ENCODE measurements at regions not wholly inside any gene's neighbourhood (a gene's known extent, or its start where the extent isn't known, plus 50 kb on each side); places are given as distances from the start of the nearest gene placed in this dataset.

DNA sequence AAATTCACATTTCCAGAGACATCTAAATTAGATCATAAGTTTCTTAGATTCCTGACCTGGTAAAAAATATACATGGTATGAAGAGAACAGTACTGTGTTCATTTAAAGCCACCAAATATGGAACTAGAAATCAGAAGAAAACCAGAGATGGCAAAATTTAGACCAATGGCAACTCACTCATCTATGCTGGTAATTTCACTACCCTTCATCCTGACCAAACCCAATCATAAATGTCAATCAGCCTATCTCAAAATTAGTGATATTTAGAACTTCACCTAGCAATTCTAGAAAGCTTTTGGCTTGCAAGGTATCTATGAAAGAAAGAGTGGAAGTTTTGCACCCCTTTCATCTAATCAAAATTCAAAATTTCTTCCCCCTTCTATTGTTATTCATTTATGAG lies 107.7 kb downstream of the NIBAN1 start:
- no peak for DNase-seq (ENCODE audit: low read depth)
- TF ChIP-seq, protein P1, sequence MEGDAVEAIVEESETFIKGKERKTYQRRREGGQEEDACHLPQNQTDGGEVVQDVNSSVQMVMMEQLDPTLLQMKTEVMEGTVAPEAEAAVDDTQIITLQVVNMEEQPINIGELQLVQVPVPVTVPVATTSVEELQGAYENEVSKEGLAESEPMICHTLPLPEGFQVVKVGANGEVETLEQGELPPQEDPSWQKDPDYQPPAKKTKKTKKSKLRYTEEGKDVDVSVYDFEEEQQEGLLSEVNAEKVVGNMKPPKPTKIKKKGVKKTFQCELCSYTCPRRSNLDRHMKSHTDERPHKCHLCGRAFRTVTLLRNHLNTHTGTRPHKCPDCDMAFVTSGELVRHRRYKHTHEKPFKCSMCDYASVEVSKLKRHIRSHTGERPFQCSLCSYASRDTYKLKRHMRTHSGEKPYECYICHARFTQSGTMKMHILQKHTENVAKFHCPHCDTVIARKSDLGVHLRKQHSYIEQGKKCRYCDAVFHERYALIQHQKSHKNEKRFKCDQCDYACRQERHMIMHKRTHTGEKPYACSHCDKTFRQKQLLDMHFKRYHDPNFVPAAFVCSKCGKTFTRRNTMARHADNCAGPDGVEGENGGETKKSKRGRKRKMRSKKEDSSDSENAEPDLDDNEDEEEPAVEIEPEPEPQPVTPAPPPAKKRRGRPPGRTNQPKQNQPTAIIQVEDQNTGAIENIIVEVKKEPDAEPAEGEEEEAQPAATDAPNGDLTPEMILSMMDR (IDR thresholded peaks at IDR 0.05; ENCODE audit: low read length, missing control alignments) = no peak
- H3K4me3 ChIP-seq (replicated peaks; ENCODE audit: low read depth, low read length) = no peak overlapping the region

DNA sequence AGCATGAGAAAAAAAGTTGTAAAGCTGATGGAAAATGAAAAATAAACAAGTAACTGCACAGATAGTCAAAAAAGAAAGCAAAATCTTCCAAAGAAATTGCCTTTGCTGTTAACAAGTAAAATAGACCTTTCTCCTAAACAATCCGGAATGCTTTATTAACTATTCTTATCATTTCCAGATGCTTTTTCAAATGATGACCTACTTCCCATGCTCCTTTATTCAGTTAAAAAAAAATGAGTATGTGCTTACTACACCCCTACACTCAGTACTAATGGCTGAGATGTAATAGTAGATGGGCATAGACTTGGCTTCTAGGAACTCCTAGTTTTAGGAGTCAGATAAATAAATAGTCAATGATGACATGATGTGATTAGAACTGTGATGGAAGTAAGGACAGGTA lies 108.5 kb downstream of the NIBAN1 start:
- no peak for DNase-seq (ENCODE audit: low read depth)
- no peak overlapping the region for H3K4me3 ChIP-seq (replicated peaks; ENCODE audit: low read depth, low read length)
- TF ChIP-seq, protein P1 (IDR thresholded peaks at IDR 0.05; ENCODE audit: low read length, missing control alignments) = no peak

DNA sequence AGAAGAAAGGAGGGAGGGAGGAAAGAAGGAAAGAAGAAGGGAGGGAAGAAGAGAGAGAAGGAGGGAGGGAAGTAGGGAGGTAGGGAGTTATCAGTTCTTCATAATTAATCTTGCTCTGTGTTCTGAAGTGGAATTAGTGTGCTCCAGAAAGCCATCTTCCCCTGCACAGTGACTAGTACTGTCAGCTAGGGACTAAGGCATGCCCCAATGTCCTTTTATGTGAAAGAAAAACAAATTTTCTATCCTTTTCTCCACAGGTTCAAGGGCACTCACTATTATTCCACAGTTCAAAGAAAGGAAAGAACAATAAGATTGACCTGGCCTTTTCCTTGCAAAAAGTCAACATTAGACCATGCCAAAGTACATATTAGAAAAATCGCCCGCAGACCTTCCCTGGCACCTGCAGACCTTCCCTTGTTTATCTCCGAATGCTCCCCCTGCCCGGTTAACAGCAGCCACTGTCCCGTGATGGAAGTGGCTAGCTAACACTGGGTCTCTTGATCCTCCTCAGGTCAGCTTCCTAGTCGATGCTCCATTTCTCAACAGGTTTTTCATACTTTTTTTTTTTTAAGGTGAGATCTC lies 107.2 kb upstream of the EDEM3 start:
- H3K4me3 ChIP-seq (replicated peaks; ENCODE audit: low read depth, low read length) = no peak overlapping the region
- DNase-seq (ENCODE audit: low read depth) = no peak
- TF ChIP-seq, protein P1 (IDR thresholded peaks at IDR 0.05; ENCODE audit: low read length, missing control alignments) = no peak

DNA sequence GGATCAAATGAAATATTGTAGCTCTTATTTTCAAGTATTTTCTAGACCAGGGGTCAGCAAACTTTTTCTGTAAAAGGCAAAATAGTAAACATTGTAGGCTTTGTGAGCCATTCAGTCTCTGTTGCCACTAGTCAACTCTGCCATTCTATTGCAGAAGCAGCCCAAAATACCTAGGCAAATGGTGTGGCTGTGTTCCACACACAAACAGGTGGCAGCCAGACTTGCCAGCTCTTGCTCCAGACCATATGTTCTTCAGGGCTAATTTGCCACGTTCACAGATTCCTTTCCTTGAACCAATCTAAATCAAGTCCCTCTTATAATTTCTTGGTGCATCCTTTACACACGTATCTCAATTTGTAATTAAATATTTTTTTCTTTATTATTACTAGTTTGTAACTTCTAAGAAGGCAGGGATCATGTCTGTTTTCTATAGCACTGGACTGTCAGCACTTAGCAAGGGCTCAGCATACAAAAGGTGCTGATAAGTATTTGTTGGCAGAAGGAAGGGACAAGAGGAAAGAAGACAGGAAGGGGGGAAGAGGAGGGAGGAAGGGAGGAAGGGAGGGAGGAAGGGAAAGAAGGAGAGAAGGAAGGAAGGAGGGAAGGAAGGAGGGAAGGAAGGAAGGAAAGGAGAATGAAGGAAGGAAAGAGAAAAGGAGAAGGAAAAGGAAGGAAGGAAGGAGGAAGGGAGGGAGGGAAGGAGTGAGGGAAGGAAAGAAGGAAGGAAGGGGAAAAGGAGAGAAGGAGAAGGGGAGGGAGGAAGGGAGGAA lies 106.5 kb upstream of the EDEM3 start:
- no peak overlapping the region for H3K4me3 ChIP-seq (replicated peaks; ENCODE audit: low read depth, low read length)
- no peak for DNase-seq (ENCODE audit: low read depth)
- TF ChIP-seq, protein P1 (IDR thresholded peaks at IDR 0.05; ENCODE audit: low read length, missing control alignments) = no peak

DNA sequence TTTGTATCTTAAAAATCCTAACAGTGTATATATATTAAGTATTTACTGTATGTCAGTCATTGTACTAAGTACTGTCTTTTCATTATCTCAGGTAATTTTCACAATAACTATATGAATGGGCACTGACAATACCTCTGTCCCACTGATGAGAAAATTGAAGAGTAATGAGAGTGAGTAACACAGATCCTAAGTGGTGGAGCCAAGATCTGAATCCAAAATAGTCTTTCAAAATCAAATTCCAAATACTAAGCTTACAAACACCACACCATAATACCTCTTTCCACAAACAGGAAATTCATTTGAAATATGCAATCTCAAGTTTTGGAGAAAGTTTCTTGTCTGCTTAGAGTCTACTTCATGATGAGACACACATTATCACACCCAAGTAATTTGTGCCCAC lies 105.9 kb upstream of the EDEM3 start:
- DNase-seq (ENCODE audit: low read depth) = no peak
- TF ChIP-seq, protein P1 (IDR thresholded peaks at IDR 0.05; ENCODE audit: low read length, missing control alignments) = no peak
- no peak overlapping the region for H3K4me3 ChIP-seq (replicated peaks; ENCODE audit: low read depth, low read length)

DNA sequence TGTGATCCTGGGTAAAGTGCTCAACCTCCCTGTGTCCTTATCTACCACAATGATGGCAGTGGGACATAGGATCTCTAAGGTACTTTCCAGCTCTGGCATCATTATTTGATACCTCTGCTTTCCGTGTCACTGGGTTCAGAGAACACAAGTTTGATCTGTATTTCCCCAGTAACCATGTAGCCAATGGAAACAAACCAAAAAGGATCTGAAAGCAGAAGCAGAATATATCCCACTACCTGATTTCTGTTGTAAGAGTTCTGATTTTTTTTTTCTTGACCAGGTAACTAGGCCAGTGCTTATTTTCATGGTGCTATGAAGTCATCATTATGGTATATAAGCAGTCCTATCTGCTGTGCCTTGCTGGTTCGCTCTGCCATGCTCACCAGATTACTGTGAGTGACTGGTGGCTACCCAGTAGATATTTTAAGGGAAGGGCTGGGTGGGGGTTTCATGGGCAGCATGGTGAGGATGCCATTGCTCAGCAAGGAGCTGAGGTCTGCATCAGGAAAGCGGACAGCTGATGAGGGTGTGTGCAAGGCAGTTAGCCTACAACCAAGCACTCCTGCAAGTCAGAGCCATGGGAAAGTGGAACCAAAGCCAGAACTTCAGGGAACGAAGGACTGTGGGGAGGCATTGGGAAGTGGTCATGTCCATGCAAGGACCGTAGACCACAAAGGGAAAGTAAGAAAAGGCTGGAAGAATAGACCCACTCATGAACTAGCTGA lies 104.9 kb upstream of the EDEM3 start:
- TF ChIP-seq, protein P1 (IDR thresholded peaks at IDR 0.05; ENCODE audit: low read length, missing control alignments) = no peak
- DNase-seq (ENCODE audit: low read depth) = no peak
- H3K4me3 ChIP-seq (replicated peaks; ENCODE audit: low read depth, low read length) = no peak overlapping the region

Measured in fibroblast of pulmonary artery (primary cell).